ENCODE measurements at regions not wholly inside any gene's neighbourhood (a gene's known extent, or its start where the extent isn't known, plus 50 kb on each side); places are given as distances from the start of the nearest gene placed in this dataset.

- Mint-ChIP-seq H3K9me3 (no peaks in the 10 kb centered on the region), H3K36me3 (ENCODE audit: low read depth) (no peaks in the 10 kb centered on the region), H3K4me3 (no peak overlapping the region), H3K27ac (no peak overlapping the region), H3K4me1 (peaks cover 10% of the 10 kb centered on the region), H3K27me3 (ENCODE audit: low read depth, poor library complexity) (peaks cover 5% of the 10 kb centered on the region)
- no peak for DNase-seq
- TF ChIP-seq CTCF (IDR thresholded peaks at IDR 0.05): no peak
These were observed 334.8 kb upstream of the OBI1 start for GRCh38 chr13:78993792-78994191.

GRCh38 chr13:78981913-78982312 is 323.0 kb upstream of the OBI1 start:
- DNase-seq: no peak
- Mint-ChIP-seq H3K27ac (no peak overlapping the region), H3K36me3 (ENCODE audit: low read depth) (no peaks in the 10 kb centered on the region), H3K4me1 (no peaks in the 10 kb centered on the region), H3K4me3 (no peak overlapping the region), H3K27me3 (ENCODE audit: low read depth, poor library complexity) (peaks cover 10% of the 10 kb centered on the region), H3K9me3 (no peaks in the 10 kb centered on the region)
- no peak for TF ChIP-seq CTCF (IDR thresholded peaks at IDR 0.05)

- TF ChIP-seq CTCF (IDR thresholded peaks at IDR 0.05): no peak
- Mint-ChIP-seq H3K36me3 (ENCODE audit: low read depth) (no peaks in the 10 kb centered on the region), H3K27ac (no peak overlapping the region), H3K27me3 (ENCODE audit: low read depth, poor library complexity) (peaks cover 10% of the 10 kb centered on the region), H3K4me1 (no peaks in the 10 kb centered on the region), H3K4me3 (no peak overlapping the region), H3K9me3 (no peaks in the 10 kb centered on the region)
- DNase-seq: no peak
These were observed 320.4 kb upstream of the OBI1 start for GRCh38 chr13:78979349-78979748.

GRCh38 chr13:78978381-78978998 is 319.5 kb upstream of the OBI1 start:
- Mint-ChIP-seq H3K27ac (no peak overlapping the region), H3K4me1 (no peaks in the 10 kb centered on the region), H3K27me3 (ENCODE audit: low read depth, poor library complexity) (peaks cover 9% of the 10 kb centered on the region), H3K36me3 (ENCODE audit: low read depth) (no peaks in the 10 kb centered on the region), H3K4me3 (no peak overlapping the region), H3K9me3 (no peaks in the 10 kb centered on the region)
- peak; percentile 76 for TF ChIP-seq CTCF (IDR thresholded peaks at IDR 0.05)
- peak; percentile 51 for DNase-seq

GRCh38 chr13:78977311-78977710 is 318.4 kb upstream of the OBI1 start:
- DNase-seq: no peak
- H3K4me3 Mint-ChIP-seq: no peak overlapping the region
- H3K27ac Mint-ChIP-seq: no peak overlapping the region
- H3K36me3 Mint-ChIP-seq (ENCODE audit: low read depth): no peaks in the 10 kb centered on the region
- no peak for TF ChIP-seq CTCF (IDR thresholded peaks at IDR 0.05)
- no peaks in the 10 kb centered on the region for H3K4me1 Mint-ChIP-seq
- no peaks in the 10 kb centered on the region for H3K9me3 Mint-ChIP-seq
- H3K27me3 Mint-ChIP-seq (ENCODE audit: low read depth, poor library complexity): peaks cover 7% of the 10 kb centered on the region

GRCh38 chr13:78976696-78977095 is 317.7 kb upstream of the OBI1 start:
- peaks cover 7% of the 10 kb centered on the region for H3K27me3 Mint-ChIP-seq (ENCODE audit: low read depth, poor library complexity)
- H3K27ac Mint-ChIP-seq: no peak overlapping the region

More at GRCh38 chr13:78976696-78977095, 317.7 kb upstream of the OBI1 start:
- H3K9me3 Mint-ChIP-seq: no peaks in the 10 kb centered on the region
- DNase-seq: no peak
- no peaks in the 10 kb centered on the region for H3K4me1 Mint-ChIP-seq
- TF ChIP-seq CTCF (IDR thresholded peaks at IDR 0.05): no peak
- no peaks in the 10 kb centered on the region for H3K36me3 Mint-ChIP-seq (ENCODE audit: low read depth)
- H3K4me3 Mint-ChIP-seq: no peak overlapping the region

All from nephron progenitor cell (in vitro differentiated cells).